A673 (cell line): ENCODE measurements at regions not wholly inside any gene's neighbourhood (a gene's known extent, or its start where the extent isn't known, plus 50 kb on each side); places are given as distances from the start of the nearest gene placed in this dataset.
"Not testable (repeated sequence)": the region's sequence is repeated elsewhere in the genome, so short reads cannot be mapped to it uniquely, and the experiment has no call there.

Experiments
- BruUV-seq: library from RNA; stranded (reverse); fragments of 400-500 nt; replicated peaks from 2 replicates; lab custom pipeline; 2021; lab: Mats Ljungman, UMichigan
- CTCF ChIA-PET: fragments of 300-600 bp; sonication (Branson Sonifier 250); formaldehyde crosslinking; loops from one replicate; lab custom pipeline; 2022; ENCODE audit warnings: antibody characterized with exemption; lab: Charles Lee
- POLR2A ChIA-PET: fragments of 300-600 bp; sonication (Branson Sonifier 250); formaldehyde crosslinking; loops from one replicate; lab custom pipeline; 2022; ENCODE audit warnings: antibody characterized with exemption; ENCODE audit not compliant: low non-redundant PET; lab: Charles Lee
- DNase-seq: peaks from one replicate; pipeline ENCODE4 v3.0.0-alpha.2; 2015; ENCODE audit warnings: low spot score
- H3K27ac ChIP-seq: fragments of 200-600 bp; sonication (generic); 2 replicates; pipeline ENCODE4 v1.5.1; 2016; ENCODE audit warnings: mixed run types, low read depth, mild to moderate bottlenecking, mixed read lengths, antibody characterized with exemption, low read length; ENCODE audit not compliant: poor library complexity, severe bottlenecking
- H3K27me3 ChIP-seq: fragments of 200-600 bp; sonication (generic); replicated peaks from 2 replicates; pipeline ENCODE4 v1.6.1; 2017; ENCODE audit warnings: mixed run types, low read depth, mild to moderate bottlenecking, mixed read lengths, antibody characterized with exemption, low read length; ENCODE audit not compliant: insufficient read depth, poor library complexity
- H3K36me3 ChIP-seq: fragments of 200-600 bp; sonication (generic); 2 replicates; pipeline ENCODE4 v1.6.1; 2016; ENCODE audit warnings: mixed run types, mild to moderate bottlenecking, mixed read lengths, antibody characterized with exemption, low read length; ENCODE audit not compliant: insufficient read depth, poor library complexity, severe bottlenecking
- H3K4me1 ChIP-seq: fragments of 200-600 bp; sonication (generic); 2 replicates; pipeline ENCODE4 v1.6.1; 2017; ENCODE audit warnings: mixed run types, mild to moderate bottlenecking, mixed read lengths, antibody characterized with exemption, low read length; ENCODE audit not compliant: insufficient read depth, poor library complexity, severe bottlenecking
- H3K4me3 ChIP-seq: fragments of 200-600 bp; sonication (generic); 2 replicates; pipeline ENCODE4 v1.5.1; 2016; ENCODE audit warnings: low read depth, mixed run types, mild to moderate bottlenecking, mixed read lengths, low read length; ENCODE audit not compliant: poor library complexity, severe bottlenecking
- H3K9me3 ChIP-seq: fragments of 200-600 bp; sonication (generic); 2 replicates; pipeline ENCODE4 v1.6.1; 2016; ENCODE audit warnings: mixed run types, low read depth, mild to moderate bottlenecking, mixed read lengths, antibody characterized with exemption, low read length; ENCODE audit not compliant: poor library complexity, severe bottlenecking
- CTCF ChIP-seq: fragments of 300-800, 200-600 bp; sonication (generic); conservative IDR thresholded peaks from 2 replicates; pipeline ENCODE4 v1.5.1; 2017; ENCODE audit warnings: low read depth, mild to moderate bottlenecking, antibody characterized with exemption, low read length, moderate library complexity, mixed read lengths
- intact Hi-C: fragments of 100-400 bp; cut with micrococcal nuclease; formaldehyde crosslinking; loops from one replicate; pipeline ENCODE4 v1.10.0; 2022; ENCODE audit not compliant: unreplicated experiment

- POLR2A ChIA-PET, DNase-seq, H3K4me3 ChIP-seq, intact Hi-C loops, H3K9me3 ChIP-seq, H3K36me3 ChIP-seq, H3K4me1 ChIP-seq, H3K27ac ChIP-seq, BruUV-seq: not testable (repeated sequence)
- H3K27me3 ChIP-seq = peaks cover 11% of the 10 kb centered on the region
- CTCF ChIA-PET = interaction anchor here (0.6 kb wide), 1 partner anchor 24 kb away, joined by 4 read pairs; no protein-coding TSS in a partner anchor
These were observed 129.5 kb upstream of the HMX1 start for GRCh38 chr4:9001153-9001552.

- H3K4me3 ChIP-seq, POLR2A ChIA-PET, H3K4me1 ChIP-seq, intact Hi-C loops, BruUV-seq, H3K9me3 ChIP-seq, H3K36me3 ChIP-seq, H3K27ac ChIP-seq: not testable (repeated sequence)
- DNase-seq = peak; percentile 44
- CTCF ChIA-PET = interaction anchor here (0.6 kb wide), 1 partner anchor 25 kb away, joined by 4 read pairs; no protein-coding TSS in a partner anchor
- H3K27me3 ChIP-seq = peaks cover 11% of the 10 kb centered on the region
- peak; percentile 51 for TF ChIP-seq CTCF
These were observed 128.9 kb upstream of the HMX1 start for GRCh38 chr4:9000505-9001001.

GRCh38 chr4:8992981-8993380 lies 121.3 kb upstream of the HMX1 start:
- H3K36me3 ChIP-seq, POLR2A ChIA-PET, intact Hi-C loops, H3K9me3 ChIP-seq, BruUV-seq, CTCF ChIA-PET, H3K4me1 ChIP-seq, H3K27me3 ChIP-seq, H3K27ac ChIP-seq, H3K4me3 ChIP-seq, DNase-seq: not testable (repeated sequence)

GRCh38 chr4:8991449-8991848 lies 119.8 kb upstream of the HMX1 start:
- H3K4me1 ChIP-seq, H3K36me3 ChIP-seq, H3K9me3 ChIP-seq, H3K27me3 ChIP-seq, H3K4me3 ChIP-seq, BruUV-seq, CTCF ChIA-PET, DNase-seq, POLR2A ChIA-PET, intact Hi-C loops, H3K27ac ChIP-seq: not testable (repeated sequence)

GRCh38 chr4:8990341-8990740 lies 118.7 kb upstream of the HMX1 start:
- H3K4me1 ChIP-seq, H3K4me3 ChIP-seq, H3K27me3 ChIP-seq, H3K9me3 ChIP-seq, H3K36me3 ChIP-seq, intact Hi-C loops, H3K27ac ChIP-seq, BruUV-seq, POLR2A ChIA-PET, CTCF ChIA-PET, DNase-seq: not testable (repeated sequence)

DNA sequence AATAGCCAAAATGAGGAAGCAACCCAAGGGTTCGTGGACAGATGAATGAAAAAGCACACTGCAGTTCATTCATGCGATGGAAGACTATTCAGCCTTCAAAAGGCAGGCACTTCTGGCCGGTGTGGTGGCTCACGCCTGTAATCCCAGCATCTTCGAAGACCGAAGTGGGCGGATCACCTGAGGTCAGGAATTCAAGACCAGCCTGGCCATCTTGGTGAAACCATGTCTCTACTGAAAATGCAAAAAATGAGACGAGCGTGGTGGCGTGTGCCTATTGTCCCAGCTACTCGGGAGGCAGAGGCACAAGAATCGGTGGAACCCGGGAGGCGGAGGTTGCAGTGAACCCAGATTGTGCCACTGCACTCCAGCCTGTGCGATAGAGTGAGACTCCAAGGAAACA lies 114.1 kb upstream of the HMX1 start:
- intact Hi-C loops, H3K4me3 ChIP-seq, H3K27ac ChIP-seq, POLR2A ChIA-PET, BruUV-seq, H3K27me3 ChIP-seq, H3K4me1 ChIP-seq, H3K36me3 ChIP-seq, H3K9me3 ChIP-seq, DNase-seq, CTCF ChIA-PET: not testable (repeated sequence)

GRCh38 chr4:8984641-8985040 lies 113.0 kb upstream of the HMX1 start:
- H3K4me1 ChIP-seq, DNase-seq, H3K36me3 ChIP-seq, POLR2A ChIA-PET, intact Hi-C loops, H3K27ac ChIP-seq, BruUV-seq, CTCF ChIA-PET, H3K9me3 ChIP-seq, H3K27me3 ChIP-seq, H3K4me3 ChIP-seq: not testable (repeated sequence)
